AG04450 (cell line): ENCODE measurements at regions not wholly inside any gene's neighbourhood (a gene's known extent, or its start where the extent isn't known, plus 50 kb on each side); places are given as distances from the start of the nearest gene placed in this dataset.

Source experiments
- CTCF ChIA-PET: fragments of 300-600, 350-600 bp; formaldehyde crosslinking; extraction: SDS; loops from one replicate; lab custom pipeline; 2022; ENCODE audit warnings: antibody characterized with exemption, inconsistent platforms; lab: Charles Lee
- POLR2A ChIA-PET: fragments of 350-600 bp; formaldehyde crosslinking; extraction: SDS; loops from one replicate; lab custom pipeline; 2021; ENCODE audit warnings: antibody characterized with exemption, inconsistent platforms; lab: Yijun Ruan, JAX
- DNase-seq: peaks from one replicate; pipeline ENCODE4 v3.0.0-alpha.2; 2011; ENCODE audit warnings: low read depth, low spot score
- H3K27ac ChIP-seq: one replicate; pipeline ENCODE4 v1.5.1; 2012; ENCODE audit warnings: low read depth, low read length, control low read depth
- H3K27me3 ChIP-seq: one replicate; pipeline ENCODE4 v1.6.0; 2012; ENCODE audit warnings: low read length; ENCODE audit not compliant: control insufficient read depth, insufficient read depth
- H3K4me3 ChIP-seq: 2 replicates; pipeline ENCODE4 v1.5.1; 2011; ENCODE audit warnings: mild to moderate bottlenecking, low read depth, low read length, control low read depth
- H3K9me3 ChIP-seq: 2 replicates; pipeline ENCODE4 v1.5.1; 2012; ENCODE audit warnings: low read length; ENCODE audit not compliant: control insufficient read depth, insufficient read depth
- CTCF ChIP-seq: IDR thresholded peaks from 2 replicates; pipeline ENCODE4 v1.5.1; 2011; ENCODE audit warnings: low read depth, low read length, control low read depth, inconsistent platforms

- ChIA-PET POLR2A (no interaction called here), CTCF (interaction anchor here (0.7 to 4.7 kb wide), 30 partner anchors 8 to 1008 kb away, joined by 3 to 70 read pairs (median 4); no protein-coding TSS in a partner anchor)
- TF ChIP-seq CTCF: peak; percentile 93
- DNase-seq: no peak
- Histone ChIP-seq H3K4me3 (no peak overlapping the region), H3K27ac (no peak overlapping the region), H3K9me3 (no peaks in the 10 kb centered on the region; the same call in 1 of the 2 replicates), H3K27me3 (peaks cover 4% of the 10 kb centered on the region)
Measured at GRCh38 chr1:29703596-29704370, 467.5 kb downstream of the PTPRU start.

GRCh38 chr1:29700491-29700890 lies 464.2 kb downstream of the PTPRU start:
- ChIA-PET POLR2A (no interaction called here), CTCF (interaction anchor here (0.6 to 1.0 kb wide), 3 partner anchors 13 to 1009 kb away, joined by 3 to 5 read pairs (median 3); no protein-coding TSS in a partner anchor)
- no peak for TF ChIP-seq CTCF
- H3K27me3 ChIP-seq: peaks cover 4% of the 10 kb centered on the region
- DNase-seq: no peak
- H3K9me3 ChIP-seq: no peaks in the 10 kb centered on the region; the same call in 1 of the 2 replicates
- no peak overlapping the region for H3K4me3 ChIP-seq
- no peak overlapping the region for H3K27ac ChIP-seq

GRCh38 chr1:29698626-29699025 lies 462.3 kb downstream of the PTPRU start:
- H3K4me3 ChIP-seq: no peak overlapping the region
- TF ChIP-seq CTCF: no peak
- H3K27ac ChIP-seq: no peak overlapping the region
- DNase-seq: no peak
- POLR2A ChIA-PET: no interaction called here
- peaks cover 2% of the 10 kb centered on the region for H3K27me3 ChIP-seq
- CTCF ChIA-PET: interaction anchor here (0.7 to 3.1 kb wide), 6 partner anchors 11 to 1010 kb away, joined by 3 to 24 read pairs (median 6); no protein-coding TSS in a partner anchor
- H3K9me3 ChIP-seq: no peaks in the 10 kb centered on the region; the same call in 1 of the 2 replicates

- TF ChIP-seq CTCF: peak; percentile 84
- Histone ChIP-seq H3K27ac (no peak overlapping the region), H3K4me3 (no peak overlapping the region), H3K27me3 (peaks cover 2% of the 10 kb centered on the region), H3K9me3 (no peaks in the 10 kb centered on the region; the same call in 1 of the 2 replicates)
- CTCF ChIA-PET: interaction anchor here (0.9 to 3.1 kb wide), 7 partner anchors 10 to 1010 kb away, joined by 3 to 24 read pairs (median 5); no protein-coding TSS in a partner anchor
- DNase-seq: no peak
- POLR2A ChIA-PET: interaction anchor here (1.0 kb wide), 1 partner anchor 10 kb away, joined by 3 read pairs; no protein-coding TSS in a partner anchor
Measured at GRCh38 chr1:29698033-29698432, 461.7 kb downstream of the PTPRU start.

GRCh38 chr1:29697391-29697780 lies 461.1 kb downstream of the PTPRU start:
- TF ChIP-seq CTCF: no peak
- peaks cover 2% of the 10 kb centered on the region for H3K27me3 ChIP-seq
- ChIA-PET CTCF (interaction anchor here (0.6 to 3.1 kb wide), 8 partner anchors 9 to 1011 kb away, joined by 3 to 24 read pairs (median 4); no protein-coding TSS in a partner anchor), POLR2A (interaction anchor here (1.0 kb wide), 1 partner anchor 9 kb away, joined by 3 read pairs; no protein-coding TSS in a partner anchor)
- H3K27ac ChIP-seq: no peak overlapping the region
- DNase-seq: no peak
- no peak overlapping the region for H3K4me3 ChIP-seq
- no peaks in the 10 kb centered on the region; the same call in 1 of the 2 replicates for H3K9me3 ChIP-seq
